H1 (cell line): ENCODE measurements at regions not wholly inside any gene's neighbourhood (a gene's known extent, or its start where the extent isn't known, plus 50 kb on each side); places are given as distances from the start of the nearest gene placed in this dataset.

Experiments used
- CREB1 ChIP-seq: IDR thresholded peaks from 2 replicates; pipeline ENCODE4 v1.6.1; 2012; ENCODE audit warnings: inconsistent platforms
- EGR1 ChIP-seq: IDR thresholded peaks from 2 replicates; pipeline ENCODE4 v1.6.1; 2011; ENCODE audit warnings: low read depth, low read length, borderline replicate concordance
- EP300 ChIP-seq, 2 experiments: IDR thresholded peaks; 1 replicate in 1 of 2; 2 replicates in 1 of 2; pipeline ENCODE4 v1.6.1; 2011 to 2012; ENCODE audit warnings: low read depth in 2 of 2, low read length in 2 of 2, mild to moderate bottlenecking in 2 of 2, borderline replicate concordance in 1 of 2, inconsistent platforms in 1 of 2, moderate library complexity in 1 of 2
- JUN ChIP-seq: IDR thresholded peaks from 2 replicates; pipeline ENCODE4 v1.6.1; 2011; ENCODE audit warnings: low read depth, mild to moderate bottlenecking, improper control_type of control experiment, low read length
- KDM1A ChIP-seq: fragments of 200-600, 300-600 bp; sonication (generic); IDR thresholded peaks from 2 replicates; pipeline ENCODE4 v1.7.1; 2016; ENCODE audit warnings: mild to moderate bottlenecking, low read length, borderline replicate concordance
- NRF1 ChIP-seq: IDR thresholded peaks from 2 replicates; pipeline ENCODE4 v1.6.1; 2011; ENCODE audit warnings: mild to moderate bottlenecking, low read depth, low read length, improper control_type of control experiment
- POLR2A ChIP-seq, 2 experiments: IDR thresholded peaks; 1 replicate in 1 of 2; 2 replicates in 1 of 2; pipeline ENCODE4 v1.6.1; 2011; ENCODE audit warnings: low read depth in 2 of 2, low read length in 2 of 2, mild to moderate bottlenecking in 2 of 2; ENCODE audit errors: control extremely low read depth in 1 of 2
- POLR2AphosphoS5 ChIP-seq: IDR thresholded peaks from 2 replicates; pipeline ENCODE4 v1.6.1; 2011; ENCODE audit warnings: low read depth, low read length
- POU5F1 ChIP-seq: IDR thresholded peaks from 2 replicates; pipeline ENCODE4 v1.6.1; 2011; ENCODE audit warnings: low read depth, mild to moderate bottlenecking, low read length, moderate library complexity
- SUZ12 ChIP-seq: fragments of 200-600 bp; sonication (generic); IDR thresholded peaks from 2 replicates; pipeline ENCODE4 v1.6.1; 2012; ENCODE audit warnings: mild to moderate bottlenecking, inconsistent platforms, low read length, moderate library complexity, mixed read lengths
- TAF1 ChIP-seq: IDR thresholded peaks from 2 replicates; pipeline ENCODE4 v1.6.1; 2011; ENCODE audit warnings: mild to moderate bottlenecking, low read depth, low read length
- TF ChIP-seq, protein P1 (sequence below), 3 experiments: IDR thresholded peaks; 1 replicate in 2 of 3; 2 replicates in 1 of 3; pipeline versions ENCODE4 v1.5.1 to v1.6.1; 2011; ENCODE audit warnings: low read length in 3 of 3, mild to moderate bottlenecking in 3 of 3, inconsistent platforms in 2 of 3, low read depth in 1 of 3, moderate library complexity in 1 of 3; ENCODE audit not compliant: insufficient read depth in 1 of 3; ENCODE audit errors: control extremely low read depth in 1 of 3
- TF ChIP-seq, protein P2 (sequence below): IDR thresholded peaks from 2 replicates; pipeline ENCODE4 v1.6.1; 2012; ENCODE audit warnings: inconsistent platforms
- TF ChIP-seq, protein P3 (sequence below): IDR thresholded peaks from 2 replicates; pipeline ENCODE4 v1.6.1; 2011; ENCODE audit warnings: low read depth, mild to moderate bottlenecking, low read length; ENCODE audit not compliant: insufficient read depth

DNA sequence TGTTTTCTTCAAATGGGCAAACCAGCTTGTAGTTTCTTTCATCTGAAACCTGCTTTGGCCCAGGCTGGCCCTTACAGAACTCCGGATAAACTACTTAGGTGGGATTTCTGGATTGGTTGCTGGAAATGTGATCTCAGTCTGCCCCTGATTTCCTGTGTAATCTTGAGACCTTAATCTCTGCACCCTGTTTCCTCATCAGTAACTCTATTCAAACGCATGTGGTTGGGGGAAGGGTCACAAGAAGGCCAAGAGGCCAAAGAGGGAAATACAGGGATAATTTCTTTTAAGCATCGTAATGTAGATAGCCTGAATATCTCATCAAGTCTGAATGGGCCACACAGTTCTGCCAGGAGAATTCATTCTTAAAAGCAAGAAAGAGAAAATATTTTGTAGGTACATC is 483.6 kb downstream of the LTN1 start:
- TF ChIP-seq, protein P1, sequence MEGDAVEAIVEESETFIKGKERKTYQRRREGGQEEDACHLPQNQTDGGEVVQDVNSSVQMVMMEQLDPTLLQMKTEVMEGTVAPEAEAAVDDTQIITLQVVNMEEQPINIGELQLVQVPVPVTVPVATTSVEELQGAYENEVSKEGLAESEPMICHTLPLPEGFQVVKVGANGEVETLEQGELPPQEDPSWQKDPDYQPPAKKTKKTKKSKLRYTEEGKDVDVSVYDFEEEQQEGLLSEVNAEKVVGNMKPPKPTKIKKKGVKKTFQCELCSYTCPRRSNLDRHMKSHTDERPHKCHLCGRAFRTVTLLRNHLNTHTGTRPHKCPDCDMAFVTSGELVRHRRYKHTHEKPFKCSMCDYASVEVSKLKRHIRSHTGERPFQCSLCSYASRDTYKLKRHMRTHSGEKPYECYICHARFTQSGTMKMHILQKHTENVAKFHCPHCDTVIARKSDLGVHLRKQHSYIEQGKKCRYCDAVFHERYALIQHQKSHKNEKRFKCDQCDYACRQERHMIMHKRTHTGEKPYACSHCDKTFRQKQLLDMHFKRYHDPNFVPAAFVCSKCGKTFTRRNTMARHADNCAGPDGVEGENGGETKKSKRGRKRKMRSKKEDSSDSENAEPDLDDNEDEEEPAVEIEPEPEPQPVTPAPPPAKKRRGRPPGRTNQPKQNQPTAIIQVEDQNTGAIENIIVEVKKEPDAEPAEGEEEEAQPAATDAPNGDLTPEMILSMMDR (IDR thresholded peaks at IDR 0.05; ENCODE audit: control extremely low read depth in 1 of 3, insufficient read depth in 1 of 3, low read depth in 1 of 3, low read length in 3 of 3): peak in 1 of 3 experiments; percentile 16; a peak in 1 of 4 replicates
- TF ChIP-seq NRF1: no peak
- no peak for TF ChIP-seq TAF1
- no peak for TF ChIP-seq CREB1
- TF ChIP-seq SUZ12: no peak
- no peak for TF ChIP-seq POU5F1
- TF ChIP-seq, protein P2, sequence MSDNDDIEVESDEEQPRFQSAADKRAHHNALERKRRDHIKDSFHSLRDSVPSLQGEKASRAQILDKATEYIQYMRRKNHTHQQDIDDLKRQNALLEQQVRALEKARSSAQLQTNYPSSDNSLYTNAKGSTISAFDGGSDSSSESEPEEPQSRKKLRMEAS: no peak
- TF ChIP-seq KDM1A: no peak
- TF ChIP-seq POLR2AphosphoS5: no peak
- TF ChIP-seq, protein P3, sequence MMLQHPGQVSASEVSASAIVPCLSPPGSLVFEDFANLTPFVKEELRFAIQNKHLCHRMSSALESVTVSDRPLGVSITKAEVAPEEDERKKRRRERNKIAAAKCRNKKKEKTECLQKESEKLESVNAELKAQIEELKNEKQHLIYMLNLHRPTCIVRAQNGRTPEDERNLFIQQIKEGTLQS: no peak
- TF ChIP-seq POLR2A (IDR thresholded peaks at IDR 0.05; ENCODE audit: control extremely low read depth in 1 of 2, low read depth in 2 of 2, low read length in 2 of 2): no peak
- no peak for TF ChIP-seq EGR1
- TF ChIP-seq JUN: no peak
- TF ChIP-seq EP300 (IDR thresholded peaks at IDR 0.05; ENCODE audit: borderline replicate concordance in 1 of 2, low read depth in 2 of 2, low read length in 2 of 2): no peak
